ENCODE measurements at regions not wholly inside any gene's neighbourhood (a gene's known extent, or its start where the extent isn't known, plus 50 kb on each side); places are given as distances from the start of the nearest gene placed in this dataset.

- intact Hi-C loops (cut with micrococcal nuclease) = no loop called here
Observed at GRCh38 chr5:92519811-92520632, 1061.0 kb downstream of the NR2F1-AS1 start.

- intact Hi-C loops (cut with micrococcal nuclease) = no loop called here
Observed at GRCh38 chr5:92518318-92518904, 1062.6 kb downstream of the NR2F1-AS1 start.

DNA sequence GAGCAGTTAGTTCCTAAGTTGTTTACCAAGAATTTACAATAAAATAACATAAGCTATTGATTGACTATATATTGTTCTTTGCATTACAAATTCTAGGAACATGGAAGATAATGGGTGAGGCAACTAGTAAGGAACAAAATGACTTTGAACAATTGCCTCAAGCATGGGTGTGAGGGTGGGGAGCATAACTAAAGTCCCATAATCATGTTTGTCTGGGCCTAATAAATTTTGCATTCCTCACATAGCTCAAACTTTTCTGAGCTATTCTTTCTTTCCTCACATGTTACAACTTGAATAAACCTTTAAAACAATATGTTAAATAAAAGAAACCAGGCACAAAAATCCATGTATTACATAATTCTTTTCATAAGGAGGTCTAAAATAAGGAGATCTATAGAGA, 1066.1 kb downstream of the NR2F1-AS1 start:
- intact Hi-C loops (cut with micrococcal nuclease) = no loop called here

DNA sequence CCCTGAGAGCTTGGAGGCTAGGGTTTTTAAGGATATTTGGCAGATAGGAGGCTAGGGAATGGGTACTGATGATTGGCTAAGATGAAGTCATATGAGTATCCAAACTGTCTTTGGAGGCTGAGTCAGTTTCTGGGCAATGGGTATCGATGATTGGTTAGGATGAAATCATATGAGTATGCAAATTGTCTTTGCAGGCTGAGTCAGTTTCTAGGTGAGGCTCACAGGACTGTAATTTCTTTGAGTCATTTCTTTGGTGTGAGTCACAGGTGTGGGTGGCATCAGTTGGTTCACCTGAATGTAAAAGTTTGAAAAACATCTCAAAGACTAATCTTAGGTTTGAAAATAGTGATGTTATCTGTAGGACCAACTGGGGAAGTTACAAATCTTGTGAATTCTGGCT, 1068.0 kb downstream of the NR2F1-AS1 start:
- intact Hi-C loops (cut with micrococcal nuclease) = no loop called here

DNA sequence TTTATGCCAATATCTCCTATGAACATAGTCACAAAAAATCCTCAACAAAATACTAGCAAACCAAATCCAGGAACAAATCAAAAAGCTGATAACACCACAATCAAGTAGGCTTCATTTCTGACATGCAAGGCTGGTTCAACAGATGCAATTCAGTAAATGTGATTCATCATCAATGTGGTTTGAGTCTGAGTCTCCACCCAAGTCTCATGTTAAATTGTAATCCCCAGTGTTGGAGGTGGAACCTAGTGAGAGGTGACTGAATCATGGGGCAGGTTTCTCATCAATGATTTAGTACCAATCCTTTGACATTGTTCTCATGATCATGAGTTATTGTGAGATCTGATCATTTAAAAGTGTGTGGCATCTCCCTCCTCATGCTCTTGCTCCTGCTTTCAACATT, 1072.7 kb downstream of the NR2F1-AS1 start:
- intact Hi-C loops (cut with micrococcal nuclease) = no loop called here

GRCh38 chr5:92505925-92506324, 1075.1 kb downstream of the NR2F1-AS1 start:
- intact Hi-C loops (cut with micrococcal nuclease) = no loop called here

DNA sequence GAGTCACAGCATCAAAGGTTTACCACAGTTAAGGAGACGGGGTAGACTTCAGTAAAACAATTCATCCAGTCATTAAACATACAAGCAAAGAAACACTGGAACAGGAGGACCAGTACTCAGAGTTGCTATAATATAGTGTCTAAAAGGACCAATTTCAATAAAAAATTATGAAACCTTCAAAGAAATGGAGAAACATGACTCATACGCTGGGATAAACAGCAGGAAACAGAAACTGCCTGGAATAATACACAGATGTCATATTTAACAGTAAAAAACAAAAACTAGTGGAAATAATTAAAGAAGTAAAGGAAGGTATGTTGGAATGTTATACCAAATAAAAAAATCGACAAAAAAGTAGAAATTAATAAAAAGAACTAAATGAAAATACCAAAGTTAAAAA, 1075.9 kb downstream of the NR2F1-AS1 start:
- intact Hi-C loops (cut with micrococcal nuclease) = no loop called here

DNA sequence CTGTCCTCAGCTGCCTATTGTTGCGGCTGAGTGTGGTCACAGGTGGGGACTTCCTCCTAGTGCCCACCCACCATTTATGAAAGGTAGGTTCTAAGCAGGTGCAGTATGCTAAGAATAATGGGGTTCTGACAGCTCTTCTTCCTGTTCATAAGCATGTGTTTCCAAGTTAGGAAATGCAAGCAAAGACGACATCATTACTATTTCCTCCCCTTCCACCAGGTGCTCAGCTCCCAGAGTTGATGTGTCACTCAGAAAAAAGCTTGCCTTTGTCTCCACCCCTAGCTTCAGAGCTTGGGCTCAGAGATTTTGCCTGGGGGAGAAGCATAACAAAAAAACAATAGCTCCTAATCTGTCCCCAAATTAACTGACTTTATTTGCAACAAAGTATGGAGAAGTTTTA, 1076.7 kb downstream of the NR2F1-AS1 start:
- intact Hi-C loops (cut with micrococcal nuclease) = no loop called here

- intact Hi-C loops (cut with micrococcal nuclease) = no loop called here
Observed at GRCh38 chr5:92500752-92501151, 1080.3 kb downstream of the NR2F1-AS1 start.

DNA sequence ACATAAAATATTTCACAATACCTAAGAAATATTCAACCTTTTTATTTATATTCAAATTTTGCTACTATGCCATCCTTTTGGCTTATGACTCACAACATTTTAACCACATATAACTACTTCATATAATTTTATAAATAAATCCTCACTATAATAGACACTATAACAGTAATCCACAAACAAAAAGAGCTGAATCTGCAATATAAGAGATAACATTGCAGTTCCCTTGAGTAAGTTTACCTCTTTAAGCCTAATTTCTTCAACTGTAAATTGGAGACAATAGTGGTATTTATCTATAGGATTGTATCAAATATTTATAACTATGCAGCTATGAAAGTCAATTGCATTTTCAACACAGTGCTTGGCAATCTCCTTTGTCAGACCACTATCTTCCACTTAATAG, 1084.5 kb downstream of the NR2F1-AS1 start:
- intact Hi-C loops (cut with micrococcal nuclease) = no loop called here

DNA sequence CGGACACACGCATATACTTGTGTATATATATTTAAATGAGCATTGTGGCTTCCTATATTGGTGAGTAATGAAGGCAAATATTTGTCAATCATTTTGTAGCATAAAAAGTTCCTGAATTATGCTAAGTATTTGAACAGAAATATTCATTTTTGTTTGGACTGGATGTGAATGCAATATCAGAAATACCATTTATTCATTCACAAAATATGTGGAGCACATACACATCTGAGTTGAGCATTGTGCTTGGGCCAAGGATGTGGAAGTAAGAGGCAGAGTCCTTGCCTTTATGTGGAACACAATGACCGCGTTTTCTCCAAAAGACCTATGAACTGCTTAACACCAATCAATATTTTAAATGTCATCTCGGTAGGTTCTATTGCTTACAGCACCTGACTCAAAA, 1086.5 kb downstream of the NR2F1-AS1 start:
- intact Hi-C loops (cut with micrococcal nuclease) = no loop called here

- intact Hi-C loops (cut with micrococcal nuclease) = no loop called here
Observed at GRCh38 chr5:92492908-92493307, 1088.1 kb downstream of the NR2F1-AS1 start.

- intact Hi-C loops (cut with micrococcal nuclease) = no loop called here
Observed at GRCh38 chr5:92484484-92484883, 1096.5 kb downstream of the NR2F1-AS1 start.

GRCh38 chr5:92472981-92473566, 1090.0 kb upstream of the ARRDC3 start:
- intact Hi-C loops (cut with micrococcal nuclease) = no loop called here

- intact Hi-C loops (cut with micrococcal nuclease) = no loop called here
Observed at GRCh38 chr5:92471861-92472260, 1088.7 kb upstream of the ARRDC3 start.

DNA sequence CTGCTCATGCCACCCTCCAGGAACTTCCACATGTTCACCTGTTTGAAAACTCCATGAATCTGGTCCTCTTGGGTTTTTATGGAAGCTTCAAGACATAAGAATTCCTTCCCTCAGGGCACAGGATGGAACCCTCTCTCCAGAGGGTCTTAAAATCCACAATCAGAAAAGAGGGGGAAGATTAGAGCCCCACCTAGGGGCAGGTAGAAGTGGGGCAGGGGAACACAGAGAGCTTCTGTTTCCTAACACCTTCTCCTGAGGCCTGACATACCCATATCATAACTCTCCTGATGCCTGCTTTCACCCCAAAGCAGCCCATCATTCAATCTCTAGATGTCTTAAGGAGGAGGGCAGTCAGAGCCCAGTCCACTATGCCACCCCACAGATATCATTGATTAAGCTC, 1087.7 kb upstream of the ARRDC3 start:
- intact Hi-C loops (cut with micrococcal nuclease) = no loop called here

GRCh38 chr5:92468295-92468694, 1085.2 kb upstream of the ARRDC3 start:
- intact Hi-C loops (cut with micrococcal nuclease) = no loop called here

- intact Hi-C loops (cut with micrococcal nuclease) = no loop called here
Observed at GRCh38 chr5:92467695-92468094, 1084.6 kb upstream of the ARRDC3 start.

DNA sequence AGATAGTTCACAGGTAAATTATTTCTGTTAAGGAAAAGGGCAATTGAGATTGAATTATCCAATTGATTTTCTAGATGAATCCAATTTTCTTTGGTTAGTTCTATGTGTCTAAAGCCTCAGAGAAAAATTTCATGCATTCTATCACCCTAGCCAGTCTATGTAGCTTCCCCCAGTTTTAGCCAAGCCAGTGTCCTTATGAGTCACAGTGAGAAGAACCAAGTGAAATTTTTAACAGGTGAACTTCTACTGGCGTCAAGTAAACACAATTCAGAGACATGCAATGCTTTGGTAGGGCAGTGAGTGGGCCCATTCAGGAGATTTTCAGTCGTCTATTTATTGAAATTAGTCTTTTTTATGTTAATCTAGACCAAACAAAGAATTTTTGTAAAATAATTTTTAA, 1077.4 kb upstream of the ARRDC3 start:
- intact Hi-C loops (cut with micrococcal nuclease) = no loop called here

- intact Hi-C loops (cut with micrococcal nuclease) = no loop called here
Observed at GRCh38 chr5:92459654-92460053, 1076.5 kb upstream of the ARRDC3 start.

DNA sequence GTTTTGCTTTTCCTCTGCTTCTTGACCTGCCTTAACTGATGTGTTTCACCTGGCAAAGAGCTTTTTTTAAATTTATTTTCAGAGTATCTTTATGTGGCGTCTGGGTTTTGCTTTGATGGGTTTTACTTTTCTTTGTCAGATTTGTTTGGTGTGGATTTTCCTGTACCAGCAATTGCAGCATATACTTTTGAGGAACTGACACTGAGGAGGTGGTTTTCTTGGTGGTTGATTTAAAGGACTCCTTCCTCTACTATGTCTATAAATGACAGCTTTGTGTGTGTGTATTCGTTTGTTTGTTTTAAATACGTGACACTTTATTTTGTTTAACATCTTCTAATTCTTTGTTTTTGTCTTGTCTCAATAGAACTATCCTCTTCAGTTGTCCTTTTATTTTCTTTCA, 1071.9 kb upstream of the ARRDC3 start:
- intact Hi-C loops (cut with micrococcal nuclease) = no loop called here

DNA sequence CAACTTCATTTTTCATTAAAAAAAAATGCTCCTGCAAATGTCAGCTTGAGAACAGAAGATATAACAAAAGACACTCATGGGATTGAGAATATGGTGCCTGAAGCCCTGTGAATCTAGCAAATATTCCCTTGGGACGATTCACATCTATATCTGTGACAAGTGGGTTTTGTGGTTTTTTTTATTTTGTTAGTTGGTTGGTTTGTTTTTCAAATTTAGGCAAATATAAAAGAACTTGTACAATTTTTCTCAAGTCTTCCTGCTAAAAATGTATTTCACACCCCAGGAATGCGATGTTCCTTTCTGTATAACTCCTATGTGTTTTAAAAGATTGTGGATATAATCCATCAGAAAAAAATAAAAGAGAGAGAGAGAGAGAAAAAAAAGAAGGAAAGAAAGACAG, 1061.8 kb upstream of the ARRDC3 start:
- intact Hi-C loops (cut with micrococcal nuclease) = no loop called here

- intact Hi-C loops (cut with micrococcal nuclease) = no loop called here
Observed at GRCh38 chr5:92435781-92436180, 1052.7 kb upstream of the ARRDC3 start.
